ENCODE measurements at regions not wholly inside any gene's neighbourhood (a gene's known extent, or its start where the extent isn't known, plus 50 kb on each side); places are given as distances from the start of the nearest gene placed in this dataset.
"Not testable (repeated sequence)": the region's sequence is repeated elsewhere in the genome, so short reads cannot be mapped to it uniquely, and the experiment has no call there.

- DNase-seq (no peak), ATAC-seq (replicated peaks in 1 of 2) (no peak)
- no peaks in the 10 kb centered on the region for H3K9me3 Mint-ChIP-seq
- H3K27me3 Mint-ChIP-seq (ENCODE audit: low read depth): peaks cover 8% of the 10 kb centered on the region
- H3K4me1 Mint-ChIP-seq (ENCODE audit: low read depth): no peaks in the 10 kb centered on the region
- no peak overlapping the region for H3K4me3 Mint-ChIP-seq
- no peak overlapping the region for H3K27ac Mint-ChIP-seq
- no peaks in the 10 kb centered on the region for H3K36me3 Mint-ChIP-seq (ENCODE audit: insufficient read depth in 2 of 2)
These were observed 392.1 kb upstream of the CCL2 start for GRCh38 chr17:33862772-33863602.

- no peak for DNase-seq
- H3K9me3 Mint-ChIP-seq: no peaks in the 10 kb centered on the region
- H3K27ac Mint-ChIP-seq: no peak overlapping the region
- H3K4me1 Mint-ChIP-seq (ENCODE audit: low read depth): no peaks in the 10 kb centered on the region
- no peak overlapping the region for H3K4me3 Mint-ChIP-seq
- no peaks in the 10 kb centered on the region for H3K27me3 Mint-ChIP-seq (ENCODE audit: low read depth)
- ATAC-seq (replicated peaks in 1 of 2): no peak
- no peaks in the 10 kb centered on the region for H3K36me3 Mint-ChIP-seq (ENCODE audit: insufficient read depth in 2 of 2)
These were observed 390.3 kb upstream of the CCL2 start for GRCh38 chr17:33864758-33865229.

- H3K36me3 Mint-ChIP-seq (ENCODE audit: insufficient read depth in 2 of 2): no peaks in the 10 kb centered on the region
- DNase-seq: no peak
- peaks cover 22% of the 10 kb centered on the region for H3K27me3 Mint-ChIP-seq (ENCODE audit: low read depth)
- no peak for ATAC-seq (replicated peaks in 1 of 2)
- H3K9me3 Mint-ChIP-seq: no peaks in the 10 kb centered on the region
- no peak overlapping the region for H3K27ac Mint-ChIP-seq
- H3K4me1 Mint-ChIP-seq (ENCODE audit: low read depth): no peaks in the 10 kb centered on the region
- no peak overlapping the region for H3K4me3 Mint-ChIP-seq
These were observed 386.2 kb upstream of the CCL2 start for GRCh38 chr17:33868899-33869298.

- peaks cover 0 to 2% of the 10 kb centered on the region in 2 donors for H3K9me3 Mint-ChIP-seq
- no peak for DNase-seq
- peaks cover 28% of the 10 kb centered on the region for H3K27me3 Mint-ChIP-seq (ENCODE audit: low read depth)
- ATAC-seq (replicated peaks in 1 of 2): no peak
- no peaks in the 10 kb centered on the region for H3K36me3 Mint-ChIP-seq (ENCODE audit: insufficient read depth in 2 of 2)
- H3K27ac Mint-ChIP-seq: no peak overlapping the region
- H3K4me1 Mint-ChIP-seq (ENCODE audit: low read depth): no peaks in the 10 kb centered on the region
- no peak overlapping the region for H3K4me3 Mint-ChIP-seq
These were observed 384.1 kb upstream of the CCL2 start for GRCh38 chr17:33870936-33871335.

GRCh38 chr17:33871720-33872540, 383.2 kb upstream of the CCL2 start:
- Mint-ChIP-seq H3K36me3 (ENCODE audit: insufficient read depth in 2 of 2) (no peaks in the 10 kb centered on the region), H3K4me1 (ENCODE audit: low read depth) (no peaks in the 10 kb centered on the region), H3K9me3 (peaks cover 0 to 2% of the 10 kb centered on the region in 2 donors), H3K4me3 (no peak overlapping the region), H3K27me3 (ENCODE audit: low read depth) (peaks cover 32% of the 10 kb centered on the region), H3K27ac (no peak overlapping the region)
- ATAC-seq (replicated peaks in 1 of 2) (peak in 1 of 2 donors; percentile 35), DNase-seq (peak in 1 of 2 donors; percentile 1)

- Mint-ChIP-seq H3K27ac (no peak overlapping the region), H3K27me3 (ENCODE audit: low read depth) (peaks cover 32% of the 10 kb centered on the region), H3K9me3 (peaks cover 0 to 2% of the 10 kb centered on the region in 2 donors), H3K4me1 (ENCODE audit: low read depth) (no peaks in the 10 kb centered on the region), H3K4me3 (no peak overlapping the region), H3K36me3 (ENCODE audit: insufficient read depth in 2 of 2) (no peaks in the 10 kb centered on the region)
- ATAC-seq (replicated peaks in 1 of 2): no peak
- DNase-seq: no peak
These were observed 381.9 kb upstream of the CCL2 start for GRCh38 chr17:33873201-33873617.

- Mint-ChIP-seq H3K36me3 (ENCODE audit: insufficient read depth in 2 of 2) (no peaks in the 10 kb centered on the region), H3K27me3 (ENCODE audit: low read depth) (peaks cover 38% of the 10 kb centered on the region), H3K4me1 (ENCODE audit: low read depth) (no peaks in the 10 kb centered on the region), H3K27ac (no peak overlapping the region), H3K4me3 (no peak overlapping the region), H3K9me3 (peaks cover 0 to 4% of the 10 kb centered on the region in 2 donors)
- ATAC-seq (replicated peaks in 1 of 2) (no peak), DNase-seq (no peak)
These were observed 380.4 kb upstream of the CCL2 start for GRCh38 chr17:33874617-33875060.

- Mint-ChIP-seq H3K27me3 (ENCODE audit: low read depth) (peaks cover 37% of the 10 kb centered on the region), H3K4me3 (no peak overlapping the region), H3K27ac (no peak overlapping the region), H3K36me3 (ENCODE audit: insufficient read depth in 2 of 2) (no peaks in the 10 kb centered on the region), H3K4me1 (ENCODE audit: low read depth) (no peaks in the 10 kb centered on the region), H3K9me3 (peaks cover 2 to 6% of the 10 kb centered on the region in 2 donors)
- DNase-seq (no peak), ATAC-seq (replicated peaks in 1 of 2) (no peak)
These were observed 379.1 kb upstream of the CCL2 start for GRCh38 chr17:33875973-33876372.

GRCh38 chr17:33882273-33882672, 372.8 kb upstream of the CCL2 start:
- ATAC-seq (replicated peaks in 1 of 2); H3K27ac Mint-ChIP-seq; H3K4me1 Mint-ChIP-seq (ENCODE audit: low read depth): not testable (repeated sequence)

GRCh38 chr17:33882677-33883076, 372.4 kb upstream of the CCL2 start:
- H3K4me1 Mint-ChIP-seq (ENCODE audit: low read depth); DNase-seq: not testable (repeated sequence)

More at GRCh38 chr17:33882273-33882672, 372.8 kb upstream of the CCL2 start:
- H3K4me3 Mint-ChIP-seq; DNase-seq; H3K36me3 Mint-ChIP-seq (ENCODE audit: insufficient read depth in 2 of 2); H3K9me3 Mint-ChIP-seq: not testable (repeated sequence)
- peaks cover 18% of the 10 kb centered on the region for H3K27me3 Mint-ChIP-seq (ENCODE audit: low read depth)

GRCh38 chr17:33888455-33888854, 366.6 kb upstream of the CCL2 start:
- Mint-ChIP-seq H3K9me3 (no peaks in the 10 kb centered on the region), H3K4me1 (ENCODE audit: low read depth) (no peaks in the 10 kb centered on the region), H3K27ac (no peak overlapping the region), H3K36me3 (ENCODE audit: insufficient read depth in 2 of 2) (no peaks in the 10 kb centered on the region), H3K4me3 (no peak overlapping the region), H3K27me3 (ENCODE audit: low read depth) (peaks cover 19% of the 10 kb centered on the region)
- DNase-seq (no peak), ATAC-seq (replicated peaks in 1 of 2) (no peak)

More at GRCh38 chr17:33882677-33883076, 372.4 kb upstream of the CCL2 start:
- ATAC-seq (replicated peaks in 1 of 2); H3K36me3 Mint-ChIP-seq (ENCODE audit: insufficient read depth in 2 of 2); H3K27ac Mint-ChIP-seq; H3K9me3 Mint-ChIP-seq; H3K4me3 Mint-ChIP-seq: not testable (repeated sequence)
- peaks cover 18% of the 10 kb centered on the region for H3K27me3 Mint-ChIP-seq (ENCODE audit: low read depth)

GRCh38 chr17:33889040-33889439, 366.0 kb upstream of the CCL2 start:
- Mint-ChIP-seq H3K27ac (no peak overlapping the region), H3K36me3 (ENCODE audit: insufficient read depth in 2 of 2) (no peaks in the 10 kb centered on the region), H3K27me3 (ENCODE audit: low read depth) (peaks cover 19% of the 10 kb centered on the region), H3K9me3 (no peaks in the 10 kb centered on the region), H3K4me1 (ENCODE audit: low read depth) (no peaks in the 10 kb centered on the region), H3K4me3 (no peak overlapping the region)
- ATAC-seq (replicated peaks in 1 of 2) (no peak), DNase-seq (no peak)

- Mint-ChIP-seq H3K27me3 (ENCODE audit: low read depth) (peaks cover 19% of the 10 kb centered on the region), H3K9me3 (no peaks in the 10 kb centered on the region), H3K27ac (no peak overlapping the region), H3K36me3 (ENCODE audit: insufficient read depth in 2 of 2) (no peaks in the 10 kb centered on the region), H3K4me1 (ENCODE audit: low read depth) (no peaks in the 10 kb centered on the region), H3K4me3 (no peak overlapping the region)
- ATAC-seq (replicated peaks in 1 of 2): no peak
- no peak for DNase-seq
These were observed 365.3 kb upstream of the CCL2 start for GRCh38 chr17:33889766-33890165.

All from activated T-cell treated with anti-CD3 and anti-CD28 coated beads, Interleukin-2, amount 50 U/mL, for 72 hours (primary cell).